LNCAP (cell line): ENCODE measurements at regions not wholly inside any gene's neighbourhood (a gene's known extent, or its start where the extent isn't known, plus 50 kb on each side); places are given as distances from the start of the nearest gene placed in this dataset.

Experiments
- TF ChIP-seq, protein P1 (sequence below): fragments of 450-650 bp; IDR thresholded peaks from 2 replicates; pipeline ENCODE4 v1.5.1; 2017; ENCODE audit warnings: mild to moderate bottlenecking

DNA sequence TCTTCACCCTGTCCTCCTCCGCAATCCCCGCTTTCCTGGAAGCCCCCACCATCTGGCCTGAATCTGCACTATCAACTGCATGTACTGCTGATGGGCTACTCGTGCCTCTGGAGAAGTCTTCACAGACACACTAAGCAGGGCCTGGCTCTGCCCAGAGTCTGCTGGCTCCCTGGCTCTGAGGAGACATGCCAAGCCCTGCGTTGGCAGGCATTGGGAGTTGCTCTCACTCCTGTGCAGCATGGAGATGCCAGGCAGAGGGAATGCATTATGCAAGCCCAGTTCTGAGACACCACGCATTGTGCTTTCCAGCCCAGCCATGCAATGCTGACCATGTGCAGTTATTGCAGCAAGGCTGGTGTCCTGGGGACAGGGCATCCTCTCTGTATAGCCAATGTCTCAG lies 314.6 kb downstream of the CXCL12 start:
- TF ChIP-seq, protein P1, sequence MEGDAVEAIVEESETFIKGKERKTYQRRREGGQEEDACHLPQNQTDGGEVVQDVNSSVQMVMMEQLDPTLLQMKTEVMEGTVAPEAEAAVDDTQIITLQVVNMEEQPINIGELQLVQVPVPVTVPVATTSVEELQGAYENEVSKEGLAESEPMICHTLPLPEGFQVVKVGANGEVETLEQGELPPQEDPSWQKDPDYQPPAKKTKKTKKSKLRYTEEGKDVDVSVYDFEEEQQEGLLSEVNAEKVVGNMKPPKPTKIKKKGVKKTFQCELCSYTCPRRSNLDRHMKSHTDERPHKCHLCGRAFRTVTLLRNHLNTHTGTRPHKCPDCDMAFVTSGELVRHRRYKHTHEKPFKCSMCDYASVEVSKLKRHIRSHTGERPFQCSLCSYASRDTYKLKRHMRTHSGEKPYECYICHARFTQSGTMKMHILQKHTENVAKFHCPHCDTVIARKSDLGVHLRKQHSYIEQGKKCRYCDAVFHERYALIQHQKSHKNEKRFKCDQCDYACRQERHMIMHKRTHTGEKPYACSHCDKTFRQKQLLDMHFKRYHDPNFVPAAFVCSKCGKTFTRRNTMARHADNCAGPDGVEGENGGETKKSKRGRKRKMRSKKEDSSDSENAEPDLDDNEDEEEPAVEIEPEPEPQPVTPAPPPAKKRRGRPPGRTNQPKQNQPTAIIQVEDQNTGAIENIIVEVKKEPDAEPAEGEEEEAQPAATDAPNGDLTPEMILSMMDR: no peak

- TF ChIP-seq, protein P1: no peak
Observed at GRCh38 chr10:44069573-44069972, 315.3 kb downstream of the CXCL12 start.

- TF ChIP-seq, protein P1: no peak
Observed at GRCh38 chr10:44068716-44069482, 316.0 kb downstream of the CXCL12 start.

DNA sequence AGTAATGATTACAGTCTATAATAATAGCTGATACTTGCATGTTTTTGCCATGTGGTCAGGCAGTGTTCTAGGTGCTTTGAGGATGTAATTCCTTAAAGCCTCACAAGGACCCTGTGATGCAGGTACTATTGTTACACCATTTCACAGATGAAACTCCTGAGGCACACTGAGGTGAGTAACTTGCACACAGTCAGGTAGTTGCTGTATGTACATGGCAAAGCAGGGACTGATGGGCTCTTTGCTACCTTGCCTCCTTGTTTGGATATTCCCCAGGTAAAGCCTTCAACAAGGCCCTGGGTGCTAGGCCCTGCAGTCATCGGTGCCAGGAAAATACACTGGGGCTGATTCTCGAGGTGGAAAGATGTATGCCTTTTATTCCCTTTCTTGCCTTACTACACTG lies 317.5 kb downstream of the CXCL12 start:
- TF ChIP-seq, protein P1: no peak

GRCh38 chr10:44066527-44067255 lies 318.2 kb downstream of the CXCL12 start:
- TF ChIP-seq, protein P1: no peak

DNA sequence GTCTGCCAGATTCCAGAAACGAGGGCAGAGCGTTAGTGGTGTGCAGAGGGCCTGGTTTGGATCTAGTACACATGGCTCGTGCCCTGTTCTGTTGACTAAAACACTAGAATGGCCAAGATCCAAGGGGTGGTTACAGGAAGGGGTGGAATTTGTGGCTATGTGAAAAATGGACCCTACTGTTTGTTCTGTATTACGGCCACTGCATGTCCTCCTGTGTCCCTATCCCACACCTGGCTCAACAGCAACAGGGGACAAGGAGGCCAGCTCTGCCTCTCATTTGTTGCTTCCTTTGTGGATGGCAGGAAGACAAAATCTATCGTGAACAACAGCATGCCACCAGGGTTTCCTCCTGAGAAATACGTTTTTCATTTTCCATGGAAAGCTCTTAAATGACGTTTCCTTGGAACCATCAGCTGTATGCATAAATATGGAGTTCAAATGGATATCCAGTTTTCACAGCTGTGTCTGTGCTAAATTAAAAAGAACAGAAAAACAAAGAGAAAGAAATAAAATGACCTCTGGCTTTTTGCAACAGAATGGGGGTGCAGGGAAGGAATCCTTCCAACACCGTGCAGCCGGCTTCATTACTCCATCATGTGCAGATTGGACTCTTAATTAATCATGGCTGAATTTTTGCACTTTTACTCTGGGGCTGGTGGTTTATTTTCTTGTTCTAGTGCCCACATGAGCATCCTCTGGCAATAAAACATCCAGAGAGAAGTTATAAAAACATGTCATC lies 318.9 kb downstream of the CXCL12 start:
- TF ChIP-seq, protein P1: no peak

GRCh38 chr10:44064987-44065787 lies 319.7 kb downstream of the CXCL12 start:
- TF ChIP-seq, protein P1: no peak
